Keratinocyte (primary cell): ENCODE measurements at regions not wholly inside any gene's neighbourhood (a gene's known extent, or its start where the extent isn't known, plus 50 kb on each side); places are given as distances from the start of the nearest gene placed in this dataset.

Experiments
- DNase-seq: peaks from one replicate; pipeline ENCODE4 v3.0.0-alpha.2; 2011; ENCODE audit warnings: low read depth, missing footprints, low spot score
- FAIRE-seq: peaks from 2 replicates; lab custom pipeline; 2011; peaks lifted over from hg19 to GRCh38; lab: Jason Lieb, UNC
- H2AFZ ChIP-seq: 2 replicates; pipeline ENCODE4 v1.6.0; 2012; ENCODE audit warnings: low read length, control low read depth, inconsistent platforms; ENCODE audit not compliant: control insufficient read depth
- H3K27ac ChIP-seq: 2 replicates; pipeline ENCODE4 v1.5.1; 2011; ENCODE audit warnings: low read length; ENCODE audit not compliant: control insufficient read depth, insufficient read depth
- H3K27me3 ChIP-seq: 3 replicates; pipeline ENCODE4 v1.6.0; 2011; ENCODE audit warnings: low read length; ENCODE audit not compliant: control insufficient read depth, insufficient read depth; ENCODE audit errors: extremely low read depth
- H3K36me3 ChIP-seq, 2 experiments: 2 replicates in 1 of 2; 3 replicates in 1 of 2; pipeline ENCODE4 v1.5.1; 2011; ENCODE audit warnings: low read length in 2 of 2, mild to moderate bottlenecking in 1 of 2; ENCODE audit not compliant: control insufficient read depth in 2 of 2, insufficient read depth in 2 of 2; ENCODE audit errors: extremely low read depth in 1 of 2
- H3K4me1 ChIP-seq: 3 replicates; pipeline ENCODE4 v1.5.1; 2011; ENCODE audit warnings: low read length; ENCODE audit not compliant: control insufficient read depth, insufficient read depth; ENCODE audit errors: extremely low read depth
- H3K4me2 ChIP-seq: 3 replicates; pipeline ENCODE4 v1.6.0; 2011; ENCODE audit warnings: low read depth, low read length; ENCODE audit not compliant: control insufficient read depth, insufficient read depth; ENCODE audit errors: extremely low read depth
- H3K4me3 ChIP-seq, 3 experiments: fragments of 200-600 bp in 1 of 3; sonication (generic) in 1 of 3; 2 replicates in 2 of 3; 3 replicates in 1 of 3; pipeline ENCODE4 v1.5.1; 2011 to 2016; ENCODE audit warnings: low read length in 3 of 3, mild to moderate bottlenecking in 3 of 3, control low read depth in 2 of 3, inconsistent platforms in 1 of 3, low read depth in 1 of 3, mixed read lengths in 1 of 3, mixed run types in 1 of 3, moderate library complexity in 1 of 3; ENCODE audit not compliant: control insufficient read depth in 2 of 3, insufficient read depth in 2 of 3; ENCODE audit errors: extremely low read depth in 1 of 3
- H3K79me2 ChIP-seq: 2 replicates; pipeline ENCODE4 v1.6.0; 2012; ENCODE audit warnings: low read length; ENCODE audit not compliant: control insufficient read depth, insufficient read depth
- H3K9ac ChIP-seq: 3 replicates; pipeline ENCODE4 v1.6.0; 2011; ENCODE audit warnings: low read length; ENCODE audit not compliant: control insufficient read depth, insufficient read depth; ENCODE audit errors: extremely low read depth
- H3K9me1 ChIP-seq: 3 replicates; pipeline ENCODE4 v1.6.0; 2011; ENCODE audit warnings: low read length; ENCODE audit not compliant: control insufficient read depth, insufficient read depth; ENCODE audit errors: extremely low read depth
- H3K9me3 ChIP-seq: 2 replicates; pipeline ENCODE4 v1.5.1; 2012; ENCODE audit warnings: low read depth, low read length; ENCODE audit not compliant: control insufficient read depth
- H4K20me1 ChIP-seq: 3 replicates; pipeline ENCODE4 v1.6.0; 2011; ENCODE audit warnings: low read length; ENCODE audit not compliant: control insufficient read depth, insufficient read depth; ENCODE audit errors: extremely low read depth
- EZH2 ChIP-seq: IDR thresholded peaks from one replicate; pipeline ENCODE4 v1.6.1; 2012; ENCODE audit warnings: inconsistent platforms, mild to moderate bottlenecking, low read length, moderate library complexity
- dilution Hi-C: fragments of 300-500 bp; cut with MboI; formaldehyde crosslinking; loops from one replicate; pipeline ENCODE4 v1.7.0; 2020; ENCODE audit warnings: low sequenced_read_pairs; ENCODE audit not compliant: extremely low pct_ligation_motif_present
- TF ChIP-seq, protein P1 (sequence below), 3 experiments: IDR thresholded peaks in 1 of 3; conservative IDR thresholded peaks in 1 of 3; optimal IDR thresholded peaks in 1 of 3; 2 replicates in 2 of 3; 3 replicates in 1 of 3; pipeline versions ENCODE3 to v1.5.1; 2011; ENCODE audit warnings: low read length in 3 of 3, mild to moderate bottlenecking in 3 of 3, moderate library complexity in 2 of 3, control low read depth in 1 of 3, inconsistent platforms in 1 of 3; ENCODE audit not compliant: insufficient read depth in 2 of 3; ENCODE audit errors: extremely low read depth in 1 of 3

DNA sequence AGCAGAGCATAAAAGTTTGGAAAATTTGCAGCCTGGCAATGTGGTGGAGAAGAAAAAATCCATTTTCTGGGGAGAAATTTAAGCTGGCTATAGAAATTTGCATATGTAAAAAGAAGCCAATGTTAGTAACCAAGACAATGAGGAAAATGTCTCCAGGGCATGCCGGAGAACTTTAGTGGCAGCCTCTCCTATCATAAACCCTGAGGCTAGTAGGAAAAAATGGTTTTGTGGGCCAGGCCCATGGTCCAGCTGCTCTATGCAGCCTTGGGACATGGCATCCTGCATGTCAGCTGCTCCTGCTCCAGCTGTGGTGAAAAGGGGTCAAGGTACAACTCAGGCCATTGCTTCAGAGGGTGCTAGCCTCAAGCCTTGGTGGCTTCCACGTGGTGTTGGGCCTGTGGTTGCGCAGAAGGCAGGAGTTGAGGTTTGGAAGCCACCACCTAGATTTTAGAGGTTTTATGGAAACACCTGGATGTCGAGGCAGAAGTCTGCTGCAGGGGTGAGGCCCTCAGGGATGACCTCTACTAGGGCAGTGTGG lies 101.8 kb upstream of the SYNCRIP start:
- Histone ChIP-seq H3K4me2 (no peak overlapping the region), H3K4me1 (no peaks in the 10 kb centered on the region), H2AFZ (no peak overlapping the region), H3K9me1 (no peaks in the 10 kb centered on the region), H3K9ac (no peak overlapping the region), H3K27ac (no peak overlapping the region), H4K20me1 (no peaks in the 10 kb centered on the region), H3K79me2 (no peaks in the 10 kb centered on the region), H3K36me3 (no peaks in the 10 kb centered on the region), H3K27me3 (no peaks in the 10 kb centered on the region), H3K4me3 (no peak overlapping the region), H3K9me3 (no peaks in the 10 kb centered on the region)
- dilution Hi-C loops: no loop called here
- DNase-seq (no peak), FAIRE-seq (no peak)
- TF ChIP-seq EZH2: no peak
- TF ChIP-seq, protein P1, sequence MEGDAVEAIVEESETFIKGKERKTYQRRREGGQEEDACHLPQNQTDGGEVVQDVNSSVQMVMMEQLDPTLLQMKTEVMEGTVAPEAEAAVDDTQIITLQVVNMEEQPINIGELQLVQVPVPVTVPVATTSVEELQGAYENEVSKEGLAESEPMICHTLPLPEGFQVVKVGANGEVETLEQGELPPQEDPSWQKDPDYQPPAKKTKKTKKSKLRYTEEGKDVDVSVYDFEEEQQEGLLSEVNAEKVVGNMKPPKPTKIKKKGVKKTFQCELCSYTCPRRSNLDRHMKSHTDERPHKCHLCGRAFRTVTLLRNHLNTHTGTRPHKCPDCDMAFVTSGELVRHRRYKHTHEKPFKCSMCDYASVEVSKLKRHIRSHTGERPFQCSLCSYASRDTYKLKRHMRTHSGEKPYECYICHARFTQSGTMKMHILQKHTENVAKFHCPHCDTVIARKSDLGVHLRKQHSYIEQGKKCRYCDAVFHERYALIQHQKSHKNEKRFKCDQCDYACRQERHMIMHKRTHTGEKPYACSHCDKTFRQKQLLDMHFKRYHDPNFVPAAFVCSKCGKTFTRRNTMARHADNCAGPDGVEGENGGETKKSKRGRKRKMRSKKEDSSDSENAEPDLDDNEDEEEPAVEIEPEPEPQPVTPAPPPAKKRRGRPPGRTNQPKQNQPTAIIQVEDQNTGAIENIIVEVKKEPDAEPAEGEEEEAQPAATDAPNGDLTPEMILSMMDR (optimal IDR thresholded peaks at IDR 0.05 in 1 of 3, IDR thresholded peaks at IDR 0.05 in 1 of 3, conservative IDR thresholded peaks at IDR 0.05 in 1 of 3; ENCODE audit: extremely low read depth in 1 of 3, insufficient read depth in 2 of 3, low read length in 3 of 3): no peak

DNA sequence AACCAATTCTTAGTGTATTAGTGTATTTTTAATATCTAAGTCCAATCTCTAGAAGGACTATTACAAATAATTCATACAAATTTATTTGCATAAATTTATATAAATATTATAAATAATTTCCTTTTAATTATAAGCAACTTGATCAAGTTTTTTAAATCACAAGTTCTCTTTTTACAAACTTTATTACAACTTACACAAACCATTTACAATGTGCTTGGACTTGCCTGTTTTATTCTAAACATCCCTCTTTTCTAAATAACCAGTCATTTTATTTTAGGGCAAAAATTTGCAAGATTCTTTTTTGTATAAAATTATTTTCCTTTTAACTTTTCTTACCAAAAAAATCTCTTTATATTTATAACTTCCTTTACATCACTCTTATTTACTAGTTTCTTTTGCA lies 83.5 kb upstream of the SYNCRIP start:
- FAIRE-seq (no peak), DNase-seq (no peak)
- no peaks in the 10 kb centered on the region for H3K36me3 ChIP-seq
- no peak overlapping the region for H2AFZ ChIP-seq
- H3K4me1 ChIP-seq: no peaks in the 10 kb centered on the region
- no peaks in the 10 kb centered on the region for H3K27me3 ChIP-seq
- dilution Hi-C loops: no loop called here
- H3K4me3 ChIP-seq: no peak overlapping the region
- H3K9ac ChIP-seq: no peak overlapping the region
- H3K4me2 ChIP-seq: no peak overlapping the region
- no peaks in the 10 kb centered on the region for H3K9me1 ChIP-seq
- TF ChIP-seq EZH2: no peak
- TF ChIP-seq, protein P1 (optimal IDR thresholded peaks at IDR 0.05 in 1 of 3, IDR thresholded peaks at IDR 0.05 in 1 of 3, conservative IDR thresholded peaks at IDR 0.05 in 1 of 3; ENCODE audit: extremely low read depth in 1 of 3, insufficient read depth in 2 of 3, low read length in 3 of 3): no peak
- H3K79me2 ChIP-seq: no peaks in the 10 kb centered on the region
- H3K27ac ChIP-seq: no peak overlapping the region
- H3K9me3 ChIP-seq: no peaks in the 10 kb centered on the region
- H4K20me1 ChIP-seq: no peaks in the 10 kb centered on the region
